ENCODE measurements at regions not wholly inside any gene's neighbourhood (a gene's known extent, or its start where the extent isn't known, plus 50 kb on each side); places are given as distances from the start of the nearest gene placed in this dataset.

DNA sequence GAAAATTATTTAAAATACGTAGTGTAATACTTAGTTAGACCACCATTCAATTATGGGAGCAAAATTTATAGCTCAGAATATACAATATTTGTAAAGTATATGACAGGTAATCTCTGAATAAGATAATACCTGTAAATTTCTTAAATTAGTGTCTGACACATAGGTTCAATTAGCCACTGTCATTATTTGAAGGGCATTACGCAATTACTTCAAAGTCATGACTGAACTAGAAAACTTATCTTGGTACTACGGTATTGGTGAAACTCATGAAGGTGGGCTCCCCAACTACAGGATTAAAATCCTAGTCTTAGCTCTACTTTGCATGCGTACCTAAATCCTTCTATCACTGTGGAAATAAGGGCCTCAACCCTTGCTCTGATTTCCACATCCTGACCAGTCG lies 860.7 kb downstream of the PCDH19 start:
- Histone ChIP-seq H3K4me1 (ENCODE audit: control insufficient read depth, insufficient read depth, low read length) (no peaks in the 10 kb centered on the region), H3K36me3 (ENCODE audit: control insufficient read depth in 2 of 2, insufficient read depth in 1 of 2, low read length in 2 of 2) (no peaks in the 10 kb centered on the region), H3K4me3 (ENCODE audit: low read depth, low read length) (no peak overlapping the region), H3K27ac (ENCODE audit: extremely low read depth, low read depth, low read length) (no peak overlapping the region), H3K9me3 (ENCODE audit: control insufficient read depth, insufficient read depth, low read depth, low read length) (no peaks in the 10 kb centered on the region; the same call in none of the 2 replicates)
- ChIA-PET POLR2A (no interaction called here), CTCF (no interaction called here)
- no peak for TF ChIP-seq HOXA7 (CRISPR knock-in tag; IDR thresholded peaks at IDR 0.05; ENCODE audit: borderline replicate concordance)
- TF ChIP-seq KLF16 (tag by site-specific recombination; IDR thresholded peaks at IDR 0.05) = no peak
- no peak for TF ChIP-seq ZNF449 (tag by site-specific recombination; IDR thresholded peaks at IDR 0.05)
- TF ChIP-seq ZNF555 (tag by site-specific recombination; conservative IDR thresholded peaks at IDR 0.05) = no peak
- TF ChIP-seq ZNF623 (tag by site-specific recombination; IDR thresholded peaks at IDR 0.05) = no peak

GRCh38 chrX:99522450-99522849 lies 887.6 kb downstream of the PCDH19 start:
- ChIA-PET POLR2A (no interaction called here), CTCF (no interaction called here)
- no peaks in the 10 kb centered on the region for H3K36me3 ChIP-seq (ENCODE audit: control insufficient read depth in 2 of 2, insufficient read depth in 1 of 2, low read length in 2 of 2)
- TF ChIP-seq ATF2 (tag by site-specific recombination; IDR thresholded peaks at IDR 0.05; ENCODE audit: low read depth) (peak; percentile 60), ZNF501 (tag by site-specific recombination; IDR thresholded peaks at IDR 0.05) (no peak)
- no peak overlapping the region for H3K27ac ChIP-seq (ENCODE audit: extremely low read depth, low read depth, low read length)
- H3K4me1 ChIP-seq (ENCODE audit: control insufficient read depth, insufficient read depth, low read length) = no peaks in the 10 kb centered on the region
- no peaks in the 10 kb centered on the region for H3K9me3 ChIP-seq (ENCODE audit: control insufficient read depth, insufficient read depth, low read depth, low read length)
- H3K4me3 ChIP-seq (ENCODE audit: low read depth, low read length) = no peak overlapping the region

DNA sequence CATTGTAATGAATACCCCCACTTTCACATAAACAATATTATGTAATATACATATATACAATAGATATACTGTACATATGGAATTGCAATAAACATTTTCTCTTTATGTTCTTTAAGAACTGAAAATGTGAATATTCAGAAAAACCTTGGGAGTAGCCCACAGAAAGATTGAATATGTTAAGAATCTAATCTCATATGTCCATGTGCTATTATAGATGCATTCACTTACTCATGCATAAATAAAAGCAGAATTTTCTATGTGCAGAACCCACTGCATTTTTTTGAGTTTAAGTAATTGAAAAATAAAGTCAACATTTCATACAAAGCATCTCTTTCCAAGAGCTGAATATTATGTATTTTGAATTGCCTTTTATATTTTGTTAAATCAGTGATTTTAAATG lies 902.3 kb downstream of the PCDH19 start:
- Histone ChIP-seq H3K4me1 (ENCODE audit: control insufficient read depth, insufficient read depth, low read length) (no peaks in the 10 kb centered on the region), H3K9me3 (ENCODE audit: control insufficient read depth, insufficient read depth, low read depth, low read length) (no peaks in the 10 kb centered on the region; the same call in 1 of the 2 replicates), H3K27ac (ENCODE audit: extremely low read depth, low read depth, low read length) (no peak overlapping the region), H3K36me3 (ENCODE audit: control insufficient read depth in 2 of 2, insufficient read depth in 1 of 2, low read length in 2 of 2) (no peaks in the 10 kb centered on the region), H3K4me3 (ENCODE audit: low read depth, low read length) (no peak overlapping the region)
- CTCF ChIA-PET = no interaction called here
- TF ChIP-seq ZNF558 (tag by site-specific recombination; IDR thresholded peaks at IDR 0.05) (no peak), ZSCAN18 (tag by site-specific recombination; IDR thresholded peaks at IDR 0.05) (no peak), ZNF169 (tag by site-specific recombination; IDR thresholded peaks at IDR 0.05) (no peak), SP7 (tag by site-specific recombination; IDR thresholded peaks at IDR 0.05) (no peak), ZBTB20 (tag by site-specific recombination; IDR thresholded peaks at IDR 0.05) (no peak), ZSCAN23 (tag by site-specific recombination; IDR thresholded peaks at IDR 0.05) (no peak), ZNF391 (tag by site-specific recombination; IDR thresholded peaks at IDR 0.05; ENCODE audit: borderline replicate concordance, low read depth) (no peak), MZF1 (tag by site-specific recombination; IDR thresholded peaks at IDR 0.05; ENCODE audit: borderline replicate concordance) (no peak), OVOL3 (tag by site-specific recombination; IDR thresholded peaks at IDR 0.05) (no peak), MEIS1 (CRISPR knock-in tag; IDR thresholded peaks at IDR 0.05; ENCODE audit: borderline replicate concordance) (no peak), ZNF211 (tag by site-specific recombination; IDR thresholded peaks at IDR 0.05; ENCODE audit: low read depth) (no peak), BCL6B (tag by site-specific recombination; IDR thresholded peaks at IDR 0.05) (no peak), ZBTB21 (tag by site-specific recombination; IDR thresholded peaks at IDR 0.05) (no peak), ZSCAN16 (tag by site-specific recombination; IDR thresholded peaks at IDR 0.05) (no peak), ZNF23 (tag by site-specific recombination; IDR thresholded peaks at IDR 0.05; ENCODE audit: borderline replicate concordance) (no peak), ZEB2 (tag by site-specific recombination; IDR thresholded peaks at IDR 0.05) (no peak), KLF8 (tag by site-specific recombination; IDR thresholded peaks at IDR 0.05) (no peak)
- TF ChIP-seq, protein P1, sequence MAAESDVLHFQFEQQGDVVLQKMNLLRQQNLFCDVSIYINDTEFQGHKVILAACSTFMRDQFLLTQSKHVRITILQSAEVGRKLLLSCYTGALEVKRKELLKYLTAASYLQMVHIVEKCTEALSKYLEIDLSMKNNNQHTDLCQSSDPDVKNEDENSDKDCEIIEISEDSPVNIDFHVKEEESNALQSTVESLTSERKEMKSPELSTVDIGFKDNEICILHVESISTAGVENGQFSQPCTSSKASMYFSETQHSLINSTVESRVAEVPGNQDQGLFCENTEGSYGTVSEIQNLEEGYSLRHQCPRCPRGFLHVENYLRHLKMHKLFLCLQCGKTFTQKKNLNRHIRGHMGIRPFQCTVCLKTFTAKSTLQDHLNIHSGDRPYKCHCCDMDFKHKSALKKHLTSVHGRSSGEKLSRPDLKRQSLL (tag by site-specific recombination; IDR thresholded peaks at IDR 0.05) = no peak
- POLR2A ChIA-PET = no interaction called here

Data from HEK293 (cell line).